HG02759 (cell line): ENCODE measurements at regions not wholly inside any gene's neighbourhood (a gene's known extent, or its start where the extent isn't known, plus 50 kb on each side); places are given as distances from the start of the nearest gene placed in this dataset.

ENCODE experiments used
- ATAC-seq: cut with Tn5 transposase; IDR thresholded peaks from one replicate; pipeline ENCODE4 v1.9.1; 2021; ENCODE audit warnings: mild to moderate bottlenecking, moderate library complexity; ENCODE audit not compliant: unreplicated experiment

DNA sequence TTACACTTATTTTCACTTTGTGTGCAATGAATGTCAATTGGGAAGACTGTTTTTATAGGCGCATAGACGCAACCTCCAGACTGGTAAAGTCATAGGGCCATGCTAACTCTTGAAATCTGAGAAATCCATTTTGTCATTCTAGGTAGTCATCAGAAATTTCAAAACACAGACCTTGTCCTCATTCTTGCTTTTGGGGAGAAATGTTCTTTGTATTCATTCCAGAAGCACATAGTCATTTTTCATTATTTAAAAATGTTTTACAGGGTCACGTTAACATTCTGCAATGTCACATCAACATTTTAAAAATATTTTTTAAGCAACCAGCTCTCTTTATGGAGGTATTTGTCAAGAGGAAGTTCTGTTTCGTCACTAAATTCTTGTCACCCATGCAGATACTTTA, 898.4 kb downstream of the PDCD6IP start:
- ATAC-seq, result no peak

DNA sequence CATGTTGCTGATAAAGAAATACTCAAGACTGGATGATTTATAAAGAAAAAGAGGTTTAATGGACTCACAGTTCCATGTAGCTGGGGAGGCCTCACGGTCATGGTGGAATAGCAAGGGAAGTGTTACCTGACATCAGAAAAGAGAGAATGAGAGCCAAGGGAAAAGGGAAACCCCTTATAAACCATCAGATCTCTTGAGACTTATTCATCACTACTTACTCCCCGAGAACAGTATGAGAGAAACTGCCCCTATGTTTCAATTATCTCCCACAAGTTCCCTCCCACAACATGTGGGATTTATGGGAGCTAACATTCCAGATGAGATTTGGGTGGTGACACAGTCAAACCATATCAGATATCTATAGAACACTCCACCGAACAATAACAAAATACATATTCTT, 904.6 kb downstream of the PDCD6IP start:
- ATAC-seq, result no peak

DNA sequence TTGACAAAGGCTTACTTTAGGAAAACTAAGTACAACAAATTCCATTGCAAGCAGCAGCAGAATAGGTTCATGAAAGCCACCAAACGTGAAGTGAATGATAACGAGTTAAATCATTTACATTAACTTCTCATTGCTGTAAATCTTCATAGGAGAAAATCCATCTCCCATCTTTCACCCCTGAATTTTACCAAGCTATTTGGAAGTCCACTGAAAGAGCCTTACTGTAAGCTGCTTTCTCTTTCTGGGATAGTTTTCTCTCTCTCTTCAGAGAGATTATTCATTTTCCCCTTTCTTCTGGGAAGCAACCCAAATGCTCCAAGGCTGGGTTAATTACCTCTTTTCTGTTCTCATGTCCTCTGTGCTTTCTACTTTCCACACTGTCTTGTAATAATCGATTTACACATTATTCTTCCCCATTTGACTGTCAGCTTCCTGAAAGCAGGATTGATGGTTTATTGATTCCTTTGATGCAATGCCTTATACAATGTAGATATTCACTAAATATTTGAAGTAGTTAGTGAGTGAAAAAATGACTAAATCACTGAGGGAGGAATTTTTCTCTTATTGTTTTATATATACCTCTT, 914.3 kb upstream of the ARPP21 start:
- no peak for ATAC-seq

DNA sequence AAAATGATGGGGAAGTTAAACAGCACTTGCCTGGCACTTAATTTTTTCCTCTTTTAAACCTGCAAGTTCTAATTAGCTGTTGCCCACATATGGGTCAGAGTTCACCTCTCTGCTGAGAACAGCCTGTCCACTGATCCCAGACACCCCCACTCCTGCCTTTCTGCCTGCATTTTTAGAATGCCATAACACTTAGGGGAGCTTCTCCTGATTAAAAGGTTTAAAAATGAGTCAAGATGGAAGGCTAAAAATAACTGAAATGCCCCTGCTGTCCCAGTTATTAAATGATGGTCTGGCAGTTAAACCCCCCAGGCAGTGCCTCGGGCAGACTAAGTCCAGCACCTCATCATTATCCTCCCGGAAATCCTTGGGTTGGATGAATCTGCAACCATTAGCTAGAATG, 913.6 kb upstream of the ARPP21 start:
- ATAC-seq, result no peak

DNA sequence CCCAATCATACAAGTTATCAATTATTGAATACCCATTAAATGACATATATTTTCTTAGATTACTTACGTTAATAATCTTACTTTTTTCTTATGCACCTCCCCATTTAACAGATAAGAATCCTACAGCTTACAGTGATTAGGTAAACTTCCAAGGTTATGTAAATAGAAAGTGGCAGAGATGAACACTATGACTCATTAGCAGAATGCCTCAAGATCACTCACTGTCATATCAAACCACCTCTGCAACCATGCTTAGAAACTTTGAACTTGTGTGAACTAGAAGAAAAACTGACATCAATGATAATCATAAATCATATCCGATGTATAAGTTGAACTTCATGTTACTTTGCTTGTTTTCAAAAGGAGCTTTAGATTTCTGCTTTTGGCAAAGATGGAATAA, 911.6 kb upstream of the ARPP21 start:
- ATAC-seq, result no peak

DNA sequence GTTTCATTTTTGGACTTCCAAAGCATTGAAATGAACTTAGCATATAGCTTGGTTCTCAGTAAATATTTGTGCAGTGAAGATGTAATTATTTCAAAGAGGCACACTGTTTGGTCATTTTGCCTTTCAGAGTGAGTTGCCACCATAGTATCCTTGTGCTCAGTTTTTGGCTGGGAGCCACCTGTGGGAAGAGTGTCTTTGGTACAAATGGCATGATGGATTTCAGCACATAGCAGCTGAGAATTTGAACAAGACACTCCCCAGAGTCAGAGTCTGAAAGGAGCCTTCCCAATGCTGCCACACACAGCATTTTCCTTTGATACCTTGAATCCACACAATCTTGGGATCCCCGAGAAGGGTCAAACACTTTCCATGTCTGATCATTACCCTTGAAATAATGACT, 897.2 kb upstream of the ARPP21 start:
- ATAC-seq, result no peak

DNA sequence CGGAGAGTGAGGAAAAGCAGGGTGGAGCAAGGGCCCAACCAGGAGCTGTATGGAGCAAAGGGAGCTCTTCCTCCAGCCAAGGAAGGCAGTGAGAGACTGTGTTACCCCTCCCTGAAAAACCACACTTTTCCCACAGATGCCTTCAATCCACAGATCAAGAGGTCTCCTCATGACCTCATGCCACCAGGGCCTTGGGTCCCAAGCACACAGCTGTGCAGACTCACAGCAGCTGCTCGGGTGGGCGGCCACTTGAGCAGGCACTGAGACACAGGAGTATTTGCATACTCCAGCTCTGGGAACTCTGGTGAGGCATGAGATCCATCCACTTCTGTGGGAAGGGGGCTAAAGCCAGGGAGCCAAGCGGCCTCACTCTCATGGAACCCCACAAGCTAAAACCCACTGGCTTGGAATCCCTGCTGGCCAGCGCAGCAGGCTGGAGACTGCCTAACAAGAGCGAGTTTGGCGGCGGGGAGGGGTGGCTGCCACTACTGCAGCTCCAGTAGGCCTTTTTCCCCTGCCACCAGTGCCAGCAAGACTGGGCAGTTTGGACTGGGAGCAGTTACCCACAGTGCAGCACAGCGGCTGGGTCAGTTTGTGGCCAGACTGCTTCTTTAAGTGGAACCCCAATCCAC, 880.6 kb upstream of the ARPP21 start:
- no peak for ATAC-seq

DNA sequence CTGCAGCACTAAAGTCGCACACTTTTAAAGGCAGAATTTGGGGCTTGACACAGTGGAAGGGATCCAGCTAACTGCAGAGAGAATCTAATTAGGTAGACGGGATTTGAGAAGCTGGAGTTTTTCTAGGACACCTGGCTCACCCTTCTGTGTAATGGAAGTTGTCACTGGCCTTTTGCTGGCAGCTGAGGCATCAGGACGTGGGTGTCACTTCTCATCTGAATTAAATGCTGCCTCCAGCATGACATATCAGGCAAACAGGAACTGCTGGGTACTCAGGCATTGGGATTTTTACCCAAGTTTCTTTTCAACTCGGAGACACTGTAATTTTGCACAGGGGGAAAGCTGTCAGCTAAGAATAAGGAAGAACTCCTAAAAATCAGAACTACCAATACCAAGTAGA, 861.9 kb upstream of the ARPP21 start:
- ATAC-seq, result no peak

DNA sequence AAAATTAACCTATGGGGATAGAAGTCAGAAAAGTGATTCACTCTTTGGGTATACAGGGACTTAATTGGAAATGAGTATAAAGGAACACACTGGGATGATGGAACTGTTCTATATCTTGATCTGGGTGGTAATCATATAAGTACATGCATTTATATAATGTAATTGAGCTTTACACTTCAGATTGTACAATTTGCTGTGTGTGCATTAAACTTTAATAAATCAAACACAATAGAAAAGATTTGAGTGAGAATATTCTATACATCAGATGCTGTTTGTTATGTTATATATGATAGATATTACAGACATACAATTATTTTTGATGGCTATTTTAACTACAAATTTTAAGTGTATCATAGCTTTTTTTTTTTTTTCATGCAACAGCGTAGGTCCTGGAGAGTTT, 860.2 kb upstream of the ARPP21 start:
- ATAC-seq, result no peak

DNA sequence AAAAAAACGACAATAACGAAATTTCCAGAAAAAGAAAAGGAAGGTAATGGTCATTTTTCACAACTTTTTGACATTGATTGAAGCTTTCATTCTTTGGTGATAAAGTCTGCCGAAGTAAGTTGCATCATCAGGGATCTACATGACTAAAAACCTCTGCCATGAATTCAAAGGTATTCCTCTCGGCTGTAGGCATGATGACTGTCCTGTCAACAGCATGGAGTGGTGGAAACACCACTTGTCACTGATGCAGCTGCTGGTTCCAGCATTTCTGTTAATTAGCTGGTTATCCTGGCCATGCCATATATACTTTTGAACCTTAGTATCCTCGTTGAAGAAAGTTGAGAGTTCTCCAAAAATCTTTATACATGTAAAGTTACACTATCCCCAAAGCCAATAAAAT, 859.0 kb upstream of the ARPP21 start:
- no peak for ATAC-seq

DNA sequence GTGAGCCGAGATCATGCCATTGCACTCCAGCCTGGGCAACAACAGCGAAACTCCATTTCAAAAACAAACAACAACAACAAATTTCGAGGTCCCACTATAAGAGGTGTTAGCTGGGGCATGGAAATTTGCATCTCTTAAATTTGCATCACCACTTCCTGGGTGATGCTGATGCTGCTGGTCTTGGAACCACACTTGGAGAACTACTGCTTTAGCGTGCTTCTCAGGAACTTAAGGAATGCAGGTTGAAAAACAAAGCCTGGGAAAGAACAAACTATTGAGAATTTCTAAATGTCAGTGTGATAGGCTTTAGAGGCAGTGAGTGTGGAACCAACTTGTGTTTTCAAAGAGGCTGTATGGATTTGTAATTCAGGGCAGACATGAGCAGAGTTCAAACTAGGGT, 858.4 kb upstream of the ARPP21 start:
- ATAC-seq, result no peak

DNA sequence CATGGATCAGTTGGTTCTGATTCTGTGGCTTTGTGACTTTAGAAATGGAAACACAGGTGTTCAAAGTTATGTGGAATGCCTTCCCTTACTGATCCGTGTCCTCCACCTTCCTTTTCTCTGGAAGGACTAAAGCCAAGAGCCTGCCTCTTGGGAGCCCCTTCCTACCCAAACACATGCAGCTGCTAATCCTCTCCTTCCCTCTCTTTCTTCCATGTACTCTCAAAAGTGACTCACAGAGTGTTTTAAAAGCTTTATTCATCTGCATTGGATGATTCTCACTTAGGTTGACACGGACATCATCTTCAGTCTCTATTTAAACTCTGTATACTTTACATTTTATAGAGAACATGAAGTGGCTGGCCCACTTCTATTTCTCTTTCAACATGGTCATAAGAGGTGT, 856.5 kb upstream of the ARPP21 start:
- no peak for ATAC-seq

DNA sequence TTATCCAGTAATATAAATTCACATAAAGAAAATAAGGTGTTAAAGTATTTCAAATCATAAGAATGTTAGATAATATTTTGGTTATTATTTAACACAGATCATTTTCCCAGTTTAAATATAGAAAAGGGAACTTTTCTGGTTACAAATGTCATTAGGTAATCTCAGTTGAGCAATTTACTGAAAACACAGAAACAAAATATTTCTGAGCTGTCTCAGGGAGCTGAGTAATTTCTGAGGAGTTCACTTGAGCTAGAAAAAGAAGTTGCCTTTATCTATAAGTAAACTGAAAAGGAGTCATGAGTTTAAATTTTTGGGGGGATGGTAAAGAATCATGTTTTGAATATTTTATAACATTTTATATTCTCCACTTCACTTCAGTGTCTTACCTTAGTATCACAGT, 855.4 kb upstream of the ARPP21 start:
- no peak for ATAC-seq

DNA sequence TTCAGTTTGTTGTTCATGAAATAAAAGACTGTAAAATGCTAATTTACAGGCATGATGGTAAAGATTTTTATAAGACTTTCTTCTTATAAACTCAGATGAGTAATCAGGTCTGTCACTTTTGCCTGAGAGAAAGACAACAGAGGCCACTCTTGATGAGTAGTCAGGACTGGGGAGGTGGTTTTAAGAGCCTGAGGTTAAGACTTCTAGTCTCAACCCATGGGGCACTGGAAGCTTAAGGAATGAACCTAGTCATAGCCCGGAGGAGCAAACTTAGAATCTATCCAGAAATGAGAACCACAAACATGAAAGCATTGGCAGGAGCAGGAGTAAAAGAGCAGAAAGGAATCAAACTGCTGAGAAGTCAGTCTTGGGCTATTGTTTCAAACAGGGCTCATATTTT, 846.3 kb upstream of the ARPP21 start:
- no peak for ATAC-seq

DNA sequence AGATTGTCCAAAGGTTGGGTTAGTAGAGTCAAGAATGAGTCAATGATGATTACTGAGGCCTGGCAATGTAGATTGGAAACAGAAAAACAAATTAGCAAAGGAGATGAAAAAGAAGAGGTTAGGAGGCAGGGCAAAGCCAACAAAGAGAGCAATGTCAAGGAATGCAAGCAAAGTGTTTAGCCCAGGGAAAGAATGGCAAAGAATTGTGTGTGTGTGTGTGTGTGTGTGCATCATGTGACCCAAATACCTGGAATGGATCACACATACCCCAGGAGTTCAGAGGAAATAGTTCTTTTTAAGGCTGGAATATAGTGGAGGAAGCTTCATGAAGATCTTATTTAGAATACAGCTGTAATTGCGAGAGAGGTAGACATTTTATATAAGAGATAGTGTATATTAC, 831.7 kb upstream of the ARPP21 start:
- ATAC-seq, result no peak

DNA sequence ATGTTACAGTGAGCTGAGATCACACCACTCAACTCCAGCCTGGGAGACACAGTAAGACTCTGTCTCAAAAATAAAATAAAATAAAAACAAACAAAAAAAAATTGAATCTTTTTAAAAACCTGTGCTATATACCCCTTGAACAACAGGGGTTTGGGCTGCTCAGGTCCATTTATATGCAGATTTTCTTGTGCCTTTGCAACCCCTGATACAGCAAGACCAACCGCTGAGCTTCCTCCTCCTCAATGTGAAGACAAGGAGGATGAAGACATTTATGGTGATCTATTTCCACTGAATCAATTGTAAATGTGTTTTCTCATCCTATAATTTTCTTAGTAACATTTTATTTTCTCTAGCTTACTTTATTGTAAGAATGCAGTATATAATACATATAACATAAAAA, 831.0 kb upstream of the ARPP21 start:
- no peak for ATAC-seq

DNA sequence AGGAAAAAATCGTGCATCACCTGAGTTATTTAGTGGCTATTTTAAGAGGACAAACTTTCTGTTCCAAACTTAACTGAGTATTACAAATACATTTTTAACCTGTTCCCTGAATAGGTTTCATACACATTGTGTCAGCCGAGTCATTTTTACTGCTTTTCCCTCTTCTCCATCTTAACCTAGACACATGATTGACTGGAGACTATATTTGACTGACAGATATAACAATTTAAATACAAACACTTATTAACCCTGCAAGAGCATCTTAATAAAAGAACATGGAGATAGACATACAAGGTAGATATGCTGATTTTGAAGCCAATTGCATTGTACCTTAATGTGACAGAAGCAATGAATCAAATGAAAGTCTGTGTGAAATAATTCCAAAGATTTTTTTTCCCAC, 810.5 kb upstream of the ARPP21 start:
- ATAC-seq, result no peak

DNA sequence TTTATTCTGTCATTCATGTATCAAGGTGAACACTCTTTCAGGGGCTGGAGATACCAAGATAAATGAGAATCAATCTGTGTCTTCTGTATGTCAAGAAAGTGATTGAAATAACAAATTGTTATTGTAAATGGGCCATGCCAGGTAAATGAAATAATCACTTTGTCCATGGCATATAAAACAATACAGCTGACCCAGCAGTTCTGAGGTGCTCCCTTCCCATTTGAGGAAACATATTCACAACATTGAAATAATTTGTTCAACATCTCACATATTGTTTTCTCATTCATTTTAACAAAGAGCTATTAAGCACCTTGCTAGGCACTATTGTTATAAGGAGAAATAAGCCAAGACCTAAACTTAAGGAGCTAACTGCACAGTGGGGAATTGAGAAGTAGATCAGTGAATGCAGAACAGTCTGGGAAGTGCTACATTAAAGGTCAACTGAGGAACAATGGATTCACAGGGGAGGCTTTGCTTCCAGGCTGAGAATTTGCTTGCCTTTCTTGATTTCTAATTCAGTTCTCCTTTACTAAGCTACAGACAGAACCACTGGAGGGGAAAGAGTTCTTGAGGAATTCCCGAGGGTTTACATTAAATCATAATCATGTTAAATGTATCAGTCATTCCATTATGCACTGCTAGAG, 806.3 kb upstream of the ARPP21 start:
- ATAC-seq, result no peak

DNA sequence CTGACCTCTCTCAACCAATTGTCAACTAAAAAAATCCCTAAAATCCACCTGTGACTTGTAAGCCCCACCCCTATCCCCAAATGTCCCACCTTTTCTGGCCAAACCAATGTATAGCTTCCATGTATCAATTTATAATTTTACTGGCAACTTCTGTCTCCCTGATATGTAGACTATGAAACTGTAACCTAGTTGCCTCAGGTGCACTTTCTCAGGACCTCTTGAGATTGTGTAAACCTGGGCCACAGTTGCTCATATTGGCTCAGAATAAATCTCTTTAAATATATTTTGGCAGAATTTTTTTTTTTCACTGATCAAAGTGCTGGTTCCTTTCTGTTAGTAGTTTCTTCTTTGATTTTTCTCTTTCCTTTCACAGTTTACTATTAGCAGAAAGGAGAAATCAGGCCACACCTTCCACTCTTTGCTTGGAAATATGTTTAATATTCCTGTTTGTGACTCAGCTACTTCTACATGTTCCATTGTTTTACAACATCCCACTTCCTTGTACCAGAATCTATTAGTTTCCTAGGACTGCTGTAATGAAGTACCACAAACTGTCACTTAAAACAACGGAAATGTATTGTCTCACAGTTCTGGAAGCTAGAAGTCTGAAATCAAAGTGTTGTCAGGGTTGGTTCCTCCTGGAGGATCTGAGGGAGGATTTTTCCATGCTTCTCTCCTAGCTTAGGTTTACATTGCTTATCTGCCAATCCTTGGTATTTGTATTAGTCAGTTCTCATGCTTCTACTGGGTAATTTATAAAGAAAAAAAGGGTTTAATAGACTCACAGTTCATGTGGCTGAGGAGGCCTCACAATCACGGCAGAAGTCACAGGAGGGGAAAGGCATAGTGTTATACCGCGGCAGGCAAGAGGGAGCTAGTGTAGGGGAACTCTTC, 801.2 kb upstream of the ARPP21 start:
- ATAC-seq, result no peak

DNA sequence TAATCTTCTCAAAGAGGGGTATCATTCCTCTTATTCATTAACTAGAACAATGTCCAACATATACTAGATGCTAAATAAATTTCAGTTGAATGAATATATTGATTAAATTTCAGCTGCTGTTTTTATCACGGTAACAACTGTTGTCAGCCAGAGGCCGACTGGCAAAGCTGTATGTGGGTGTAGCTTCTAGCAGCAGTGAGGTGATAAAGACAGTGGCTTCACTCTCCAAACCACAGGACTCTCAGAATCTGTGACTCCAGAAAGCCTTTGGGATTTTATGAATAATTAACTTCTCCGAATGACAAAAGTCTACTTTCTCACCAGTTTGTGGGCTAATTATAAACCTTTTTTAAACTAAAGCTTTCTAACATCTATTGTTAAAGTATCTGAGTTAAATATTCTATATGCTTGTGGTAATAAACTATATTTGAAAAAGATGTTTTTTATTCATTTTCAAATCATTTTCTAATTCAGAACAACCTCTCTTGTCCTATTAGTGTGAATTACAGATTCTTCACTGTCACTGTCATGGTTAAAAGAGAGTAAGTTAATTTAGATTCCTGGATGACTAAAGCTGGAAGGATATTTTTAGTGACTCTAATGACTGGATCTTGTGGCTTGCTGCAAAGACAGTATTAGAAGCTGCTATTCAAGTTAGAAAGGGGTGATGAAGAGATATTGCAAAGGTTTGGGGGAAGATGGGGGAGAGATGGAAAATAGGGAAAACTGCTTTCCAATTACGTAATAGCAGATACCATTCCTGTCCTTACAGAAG, 796.4 kb upstream of the ARPP21 start:
- ATAC-seq, result no peak

DNA sequence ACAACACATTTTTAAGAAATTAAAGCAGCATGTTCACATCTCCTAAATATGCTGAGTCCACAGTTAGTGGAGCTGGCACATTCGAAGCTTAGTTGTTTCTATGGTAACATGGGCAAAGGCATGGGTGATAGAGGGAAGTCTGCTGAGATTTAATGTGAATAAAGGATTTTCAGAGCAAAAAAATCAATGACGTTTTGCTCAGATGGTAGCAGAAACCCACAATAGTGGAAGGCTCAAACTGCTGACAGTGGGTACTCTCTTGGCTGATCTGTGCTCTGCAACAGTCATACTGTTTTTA, 795.1 kb upstream of the ARPP21 start:
- ATAC-seq, result no peak
